ENCODE measurements at regions not wholly inside any gene's neighbourhood (a gene's known extent, or its start where the extent isn't known, plus 50 kb on each side); places are given as distances from the start of the nearest gene placed in this dataset.

- POLR2A ChIA-PET (ENCODE audit: low non-redundant PET), result no interaction called here
- no peak for DNase-seq (ENCODE audit: low spot score)
- CTCF ChIA-PET, result no interaction called here
- no peak for TF ChIP-seq CTCF (conservative IDR thresholded peaks at IDR 0.05; ENCODE audit: low read depth)
- no peak overlapping the region for H3K27ac ChIP-seq
Measured at GRCh38 chr18:50444539-50444938, 69.7 kb downstream of the SKA1 start.

GRCh38 chr18:50446629-50447028 is 71.8 kb downstream of the SKA1 start:
- H3K27ac ChIP-seq, result no peak overlapping the region
- CTCF ChIA-PET, result no interaction called here
- POLR2A ChIA-PET (ENCODE audit: low non-redundant PET), result no interaction called here
- no peak for DNase-seq (ENCODE audit: low spot score)
- TF ChIP-seq CTCF (conservative IDR thresholded peaks at IDR 0.05; ENCODE audit: low read depth), result no peak

GRCh38 chr18:50447102-50447741 is 72.4 kb downstream of the SKA1 start:
- CTCF ChIA-PET, result no interaction called here

GRCh38 chr18:50447952-50448351 is 73.1 kb downstream of the SKA1 start:
- ChIA-PET POLR2A (ENCODE audit: low non-redundant PET) (interaction anchor here (0.6 kb wide), 1 partner anchor 198 kb away, joined by 3 read pairs; no protein-coding TSS in a partner anchor), CTCF (no interaction called here)
- no peak overlapping the region for H3K27ac ChIP-seq

More at GRCh38 chr18:50447102-50447741, 72.4 kb downstream of the SKA1 start:
- no peak for DNase-seq (ENCODE audit: low spot score)
- H3K27ac ChIP-seq, result no peak overlapping the region
- no peak for TF ChIP-seq CTCF (conservative IDR thresholded peaks at IDR 0.05; ENCODE audit: low read depth)
- POLR2A ChIA-PET (ENCODE audit: low non-redundant PET), result no interaction called here

GRCh38 chr18:50451100-50451842 is 76.4 kb downstream of the SKA1 start:
- TF ChIP-seq CTCF (conservative IDR thresholded peaks at IDR 0.05; ENCODE audit: low read depth), result no peak
- no peak overlapping the region for H3K27ac ChIP-seq
- no peak for DNase-seq (ENCODE audit: low spot score)

More at GRCh38 chr18:50447952-50448351, 73.1 kb downstream of the SKA1 start:
- DNase-seq (ENCODE audit: low spot score), result no peak
- no peak for TF ChIP-seq CTCF (conservative IDR thresholded peaks at IDR 0.05; ENCODE audit: low read depth)

GRCh38 chr18:50453014-50453680 is 78.3 kb downstream of the SKA1 start:
- ChIA-PET CTCF (no interaction called here), POLR2A (ENCODE audit: low non-redundant PET) (no interaction called here)
- TF ChIP-seq CTCF (conservative IDR thresholded peaks at IDR 0.05; ENCODE audit: low read depth), result no peak
- DNase-seq (ENCODE audit: low spot score), result no peak
- no peak overlapping the region for H3K27ac ChIP-seq

More at GRCh38 chr18:50451100-50451842, 76.4 kb downstream of the SKA1 start:
- POLR2A ChIA-PET (ENCODE audit: low non-redundant PET), result no interaction called here
- CTCF ChIA-PET, result no interaction called here
